HG03354 (cell line): ENCODE measurements at regions not wholly inside any gene's neighbourhood (a gene's known extent, or its start where the extent isn't known, plus 50 kb on each side); places are given as distances from the start of the nearest gene placed in this dataset.
"Not testable (repeated sequence)": the region's sequence is repeated elsewhere in the genome, so short reads cannot be mapped to it uniquely, and the experiment has no call there.

Experiments used
- ATAC-seq: cut with Tn5 transposase; IDR thresholded peaks from one replicate; pipeline ENCODE4 v1.9.1; 2021; ENCODE audit warnings: mild to moderate bottlenecking; ENCODE audit not compliant: unreplicated experiment, poor library complexity, severe bottlenecking

DNA sequence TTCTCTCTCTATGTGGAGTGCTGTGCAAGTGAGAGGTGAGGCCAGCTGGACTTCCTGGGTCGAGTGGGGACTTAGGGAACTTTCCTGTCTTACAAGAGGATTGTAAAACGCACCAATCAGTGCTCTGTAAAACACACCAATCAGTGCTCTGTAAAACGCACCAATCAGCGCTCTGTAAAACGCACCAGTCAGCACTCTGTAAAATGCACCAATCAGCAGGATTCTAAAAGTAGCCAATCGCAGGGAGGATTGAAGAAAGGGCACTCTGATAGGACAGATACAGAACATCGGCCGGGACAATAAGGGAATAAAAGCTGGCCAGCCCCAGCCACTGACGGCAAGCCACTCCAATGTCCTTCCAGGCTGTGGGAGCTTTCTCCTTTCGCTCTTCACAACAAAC, 52.0 kb upstream of the PTCH1 start:
- ATAC-seq, result not testable (repeated sequence)
